CD4-positive, alpha-beta T cell (primary cell): ENCODE measurements at regions not wholly inside any gene's neighbourhood (a gene's known extent, or its start where the extent isn't known, plus 50 kb on each side); places are given as distances from the start of the nearest gene placed in this dataset.

Experiments used
- ATAC-seq: fragments of 200-7000 bp; cut with Tn5 transposase; one replicate; pipeline ENCODE4 v1.10.0; 2022; ENCODE audit warnings: mild to moderate bottlenecking; ENCODE audit not compliant: poor library complexity
- CTCF ChIA-PET: fragments of 350-600 bp; sonication (Branson Sonifier 250); formaldehyde crosslinking; loops from one replicate; lab custom pipeline; 2021; ENCODE audit warnings: antibody characterized with exemption, inconsistent platforms; lab: Charles Lee
- POLR2A ChIA-PET: fragments of 350-600 bp; sonication (Branson Sonifier 250); formaldehyde crosslinking; loops from one replicate; lab custom pipeline; 2021; ENCODE audit warnings: antibody characterized with exemption, inconsistent platforms; lab: Charles Lee
- DNase-seq, 14 experiments: peaks; one replicate each; pipeline ENCODE4 v3.0.0-alpha.2; 2013 to 2020; ENCODE audit warnings: mixed read lengths in 2 of 14
- H3K27ac ChIP-seq, 2 donors: one replicate each; pipeline versions ENCODE4 v1.5.1 to v1.7.0; 2013; ENCODE audit warnings: low read length in 2 of 2, low read depth in 1 of 2, mild to moderate bottlenecking in 1 of 2
- H3K27me3 ChIP-seq, 2 experiments: 1 replicate in 1 of 2; 2 replicates in 1 of 2; pipeline versions ENCODE4 v1.6.1 to v1.7.0; 2013; ENCODE audit warnings: low read length in 2 of 2, control low read depth in 1 of 2, mild to moderate bottlenecking in 1 of 2, moderate library complexity in 1 of 2; ENCODE audit not compliant: insufficient read depth in 2 of 2, control insufficient read depth in 1 of 2
- H3K36me3 ChIP-seq: one replicate; pipeline ENCODE4 v1.6.1; 2013; ENCODE audit warnings: low read length, control low read depth; ENCODE audit not compliant: insufficient read depth
- H3K4me1 ChIP-seq: one replicate; pipeline ENCODE4 v1.6.1; 2013; ENCODE audit warnings: low read length, control low read depth; ENCODE audit not compliant: insufficient read depth
- H3K4me3 ChIP-seq: one replicate; pipeline ENCODE4 v1.5.1; 2013; ENCODE audit warnings: mild to moderate bottlenecking, low read length, moderate library complexity
- H3K9me3 ChIP-seq, 2 experiments: 1 replicate in 1 of 2; 2 replicates in 1 of 2; pipeline versions ENCODE4 v1.6.1 to v1.7.0; 2013; ENCODE audit warnings: low read length in 2 of 2, mild to moderate bottlenecking in 2 of 2, control low read depth in 1 of 2, moderate library complexity in 1 of 2; ENCODE audit not compliant: control insufficient read depth in 1 of 2, insufficient read depth in 1 of 2
- H3K27ac Mint-ChIP-seq: one replicate; pipeline ENCODE4 v1.8.0; 2020; ENCODE audit warnings: mixed read lengths
- H3K27me3 Mint-ChIP-seq: one replicate; pipeline ENCODE4 v1.8.0; 2021; ENCODE audit warnings: mixed read lengths
- H3K36me3 Mint-ChIP-seq: one replicate; pipeline ENCODE4 v1.8.0; 2021; ENCODE audit warnings: low read depth, mixed read lengths
- H3K4me1 Mint-ChIP-seq: one replicate; pipeline ENCODE4 v1.8.0; 2021; ENCODE audit warnings: low read depth, mixed read lengths
- H3K4me3 Mint-ChIP-seq: one replicate; pipeline ENCODE4 v1.8.0; 2020; ENCODE audit warnings: mild to moderate bottlenecking, mixed read lengths
- H3K9me3 Mint-ChIP-seq: one replicate; pipeline ENCODE4 v1.8.0; 2020; ENCODE audit warnings: mixed read lengths
- CTCF ChIP-seq: fragments of 200-600 bp; IDR thresholded peaks from one replicate; pipeline ENCODE4 v1.8.0; 2022; ENCODE audit warnings: antibody characterized with exemption, mild to moderate bottlenecking
- intact Hi-C, 2 experiments: fragments of 100-400 bp; cut with DNase I in 1 of 2; cut with micrococcal nuclease in 1 of 2; formaldehyde crosslinking; loops; one replicate each; pipeline versions ENCODE4 v1.15.1 to v1.9.0; 2023 to 2025; cut with DNase I, micrococcal nuclease

- Histone ChIP-seq H3K27me3 (no peaks in the 10 kb centered on the region), H3K36me3 (no peaks in the 10 kb centered on the region), H3K4me3 (no peak overlapping the region), H3K9me3 (no peaks in the 10 kb centered on the region), H3K4me1 (no peaks in the 10 kb centered on the region), H3K27ac (no peak overlapping the region)
- Mint-ChIP-seq H3K4me3 (no peak overlapping the region), H3K27me3 (peaks cover 34% of the 10 kb centered on the region), H3K9me3 (no peaks in the 10 kb centered on the region), H3K36me3 (no peaks in the 10 kb centered on the region), H3K27ac (no peak overlapping the region), H3K4me1 (no peaks in the 10 kb centered on the region)
- POLR2A ChIA-PET = no interaction called here
- no peak for TF ChIP-seq CTCF
- CTCF ChIA-PET = no interaction called here
- intact Hi-C loops = no loop called here
- DNase-seq = peak in 1 of 14 experiments; percentile 1
- ATAC-seq = no peak
Measured at GRCh38 chr15:31598620-31599019, 272.0 kb downstream of the KLF13 start.

- ChIA-PET CTCF (no interaction called here), POLR2A (no interaction called here)
- TF ChIP-seq CTCF = no peak
- H3K9me3 ChIP-seq = no peaks in the 10 kb centered on the region
- ATAC-seq = no peak
- no peaks in the 10 kb centered on the region for H3K36me3 Mint-ChIP-seq
- H3K4me1 Mint-ChIP-seq = no peaks in the 10 kb centered on the region
- no peaks in the 10 kb centered on the region for H3K4me1 ChIP-seq
- intact Hi-C loops = no loop called here
- no peak overlapping the region for H3K27ac ChIP-seq
- H3K36me3 ChIP-seq = no peaks in the 10 kb centered on the region
- H3K9me3 Mint-ChIP-seq = no peaks in the 10 kb centered on the region
- H3K27ac Mint-ChIP-seq = no peak overlapping the region
- H3K27me3 Mint-ChIP-seq = peaks cover 47% of the 10 kb centered on the region
- H3K4me3 ChIP-seq = no peak overlapping the region
- H3K27me3 ChIP-seq = no peaks in the 10 kb centered on the region
- DNase-seq = no peak
- no peak overlapping the region for H3K4me3 Mint-ChIP-seq
Measured at GRCh38 chr15:31605467-31605931, 278.9 kb downstream of the KLF13 start.

GRCh38 chr15:31606194-31606669, 279.6 kb downstream of the KLF13 start:
- Mint-ChIP-seq H3K4me3 (no peak overlapping the region), H3K9me3 (no peaks in the 10 kb centered on the region), H3K27me3 (peaks cover 44% of the 10 kb centered on the region), H3K27ac (no peak overlapping the region), H3K36me3 (no peaks in the 10 kb centered on the region), H3K4me1 (no peaks in the 10 kb centered on the region)
- intact Hi-C loops = no loop called here
- ATAC-seq = no peak
- TF ChIP-seq CTCF = no peak
- no peak overlapping the region for H3K4me3 ChIP-seq
- no peak overlapping the region for H3K27ac ChIP-seq
- POLR2A ChIA-PET = no interaction called here
- DNase-seq = no peak
- H3K9me3 ChIP-seq = no peaks in the 10 kb centered on the region
- CTCF ChIA-PET = no interaction called here
- no peaks in the 10 kb centered on the region for H3K4me1 ChIP-seq
- H3K27me3 ChIP-seq = no peaks in the 10 kb centered on the region
- H3K36me3 ChIP-seq = no peaks in the 10 kb centered on the region
